H1 (cell line): ENCODE measurements at regions not wholly inside any gene's neighbourhood (a gene's known extent, or its start where the extent isn't known, plus 50 kb on each side); places are given as distances from the start of the nearest gene placed in this dataset.
A peak's percentile ranks its signal among the peaks of the same experiment; 100 is the strongest.

ENCODE experiments used
- CTCF ChIA-PET: fragments of 300-600 bp; sonication (Branson Sonifier 250); formaldehyde crosslinking; loops from one replicate; lab custom pipeline; 2021; ENCODE audit not compliant: partially characterized antibody; lab: Charles Lee
- POLR2A ChIA-PET: fragments of 300-600 bp; sonication (Branson Sonifier 250); formaldehyde crosslinking; loops from one replicate; lab custom pipeline; 2021; ENCODE audit warnings: inconsistent platforms; ENCODE audit not compliant: partially characterized antibody; lab: Charles Lee
- DNase-seq, 2 experiments: peaks; one replicate each; pipeline versions ENCODE4 v3.0.0 to v3.0.0-alpha.2; 2010 to 2022; ENCODE audit warnings: low spot score in 2 of 2, low read depth in 1 of 2, mixed read lengths in 1 of 2
- FAIRE-seq: peaks from 2 replicates; lab custom pipeline; 2011; peaks lifted over from hg19 to GRCh38; lab: Jason Lieb, UNC
- H2AFZ ChIP-seq: 2 replicates; pipeline ENCODE4 v1.8.1; 2012; ENCODE audit warnings: low read length, inconsistent platforms
- H2AK5ac ChIP-seq: 2 replicates; pipeline ENCODE4 v1.6.1; 2013; ENCODE audit warnings: low read depth, low read length
- H2BK120ac ChIP-seq: replicated peaks from 2 replicates; pipeline ENCODE3; 2013; ENCODE audit warnings: low read depth, low read length, inconsistent platforms
- H2BK12ac ChIP-seq: 2 replicates; pipeline ENCODE4 v1.6.1; 2013; ENCODE audit warnings: low read depth, low read length
- H2BK15ac ChIP-seq: 2 replicates; pipeline ENCODE4 v1.6.1; 2013; ENCODE audit warnings: low read length
- H2BK20ac ChIP-seq: 2 replicates; pipeline ENCODE4 v1.6.1; 2013; ENCODE audit warnings: low read length
- H2BK5ac ChIP-seq: 2 replicates; pipeline ENCODE4 v1.6.1; 2013; ENCODE audit warnings: low read depth, low read length
- H3K14ac ChIP-seq: 2 replicates; pipeline ENCODE4 v1.6.1; 2013; ENCODE audit warnings: inconsistent platforms; ENCODE audit not compliant: insufficient read length
- H3K18ac ChIP-seq: 2 replicates; pipeline ENCODE4 v1.6.1; 2013; ENCODE audit warnings: low read length; ENCODE audit errors: extremely low read depth
- H3K23ac ChIP-seq: 2 replicates; pipeline ENCODE4 v1.6.1; 2013; ENCODE audit warnings: inconsistent platforms; ENCODE audit not compliant: insufficient read length
- H3K23me2 ChIP-seq: 2 replicates; pipeline ENCODE4 v1.6.1; 2013; ENCODE audit warnings: low read depth, low read length
- H3K27ac ChIP-seq: 2 replicates; pipeline ENCODE4 v1.6.1; 2011; ENCODE audit warnings: low read depth, low read length, inconsistent platforms
- H3K27me3 ChIP-seq, 4 experiments: replicated peaks in 1 of 4; 1 replicate in 1 of 4; 2 replicates in 3 of 4; pipeline versions ENCODE4 v1.6.1 to v1.8.1; 2011 to 2013; ENCODE audit warnings: low read length in 3 of 4, mild to moderate bottlenecking in 3 of 4, inconsistent platforms in 2 of 4, mixed read lengths in 2 of 4, moderate library complexity in 1 of 4; ENCODE audit not compliant: control insufficient read depth in 3 of 4, insufficient read depth in 3 of 4; ENCODE audit errors: extremely low read depth in 1 of 4
- H3K36me3 ChIP-seq, 4 experiments: 2 replicates each; pipeline versions ENCODE4 v1.6.1 to v1.8.1; 2011 to 2013; ENCODE audit warnings: mild to moderate bottlenecking in 4 of 4, low read length in 3 of 4, moderate library complexity in 2 of 4, control low read depth in 1 of 4, inconsistent platforms in 1 of 4; ENCODE audit not compliant: insufficient read depth in 4 of 4, control insufficient read depth in 2 of 4
- H3K4ac ChIP-seq: replicated peaks from 2 replicates; pipeline ENCODE3; 2013; ENCODE audit warnings: low read length, low read depth, mixed read lengths, inconsistent platforms; ENCODE audit not compliant: insufficient read length
- H3K4me1 ChIP-seq, 4 experiments: replicated peaks in 1 of 4; 1 replicate in 1 of 4; 2 replicates in 3 of 4; pipeline versions ENCODE4 v1.6.1 to v1.8.1; 2011 to 2013; ENCODE audit warnings: low read length in 3 of 4, inconsistent platforms in 2 of 4, mixed read lengths in 1 of 4; ENCODE audit not compliant: insufficient read depth in 4 of 4, control insufficient read depth in 3 of 4
- H3K4me2 ChIP-seq, 2 experiments: 2 replicates each; pipeline versions ENCODE4 v1.6.1 to v1.8.1; 2011 to 2013; ENCODE audit warnings: low read depth in 2 of 2, low read length in 2 of 2, control low read depth in 1 of 2, inconsistent platforms in 1 of 2, mild to moderate bottlenecking in 1 of 2; ENCODE audit not compliant: insufficient read depth in 1 of 2
- H3K4me3 ChIP-seq, 4 experiments: fragments of 200-600, 300-600 bp in 1 of 4; sonication (generic), shearing (Covaris generic), sonication (Bioruptor Twin) in 1 of 4; 2 replicates each; pipeline versions ENCODE4 v1.5.1 to v1.8.1; 2011 to 2016; ENCODE audit warnings: low read length in 4 of 4, low read depth in 3 of 4, control low read depth in 2 of 4, inconsistent platforms in 2 of 4, mild to moderate bottlenecking in 2 of 4, mixed read lengths in 1 of 4, moderate library complexity in 1 of 4; ENCODE audit not compliant: insufficient read depth in 2 of 4; ENCODE audit errors: extremely low read depth in 1 of 4
- H3K56ac ChIP-seq: replicated peaks from 2 replicates; pipeline ENCODE3; 2013; ENCODE audit warnings: low read depth, mild to moderate bottlenecking, mixed read lengths, low read length, inconsistent platforms; ENCODE audit not compliant: insufficient read length
- H3K79me1 ChIP-seq: 2 replicates; pipeline ENCODE4 v1.6.1; 2013; ENCODE audit warnings: low read depth, low read length, control low read depth
- H3K79me2 ChIP-seq, 2 experiments: 2 replicates each; pipeline versions ENCODE4 v1.6.1 to v1.8.1; 2012 to 2013; ENCODE audit warnings: low read length in 2 of 2, mild to moderate bottlenecking in 2 of 2, inconsistent platforms in 1 of 2; ENCODE audit not compliant: insufficient read depth in 2 of 2, control insufficient read depth in 1 of 2
- H3K9ac ChIP-seq, 4 experiments: replicated peaks in 1 of 4; 1 replicate in 1 of 4; 2 replicates in 3 of 4; pipeline versions ENCODE4 v1.6.1 to v1.8.1; 2011 to 2013; ENCODE audit warnings: low read depth in 3 of 4, low read length in 3 of 4, control low read depth in 2 of 4, mild to moderate bottlenecking in 2 of 4, moderate library complexity in 2 of 4, inconsistent platforms in 1 of 4; ENCODE audit errors: extremely low read depth in 1 of 4
- H3K9me3 ChIP-seq, 2 experiments: 2 replicates each; pipeline versions ENCODE4 v1.6.1 to v1.8.1; 2012 to 2013; ENCODE audit warnings: mild to moderate bottlenecking in 2 of 2, moderate library complexity in 2 of 2, control low read depth in 1 of 2, inconsistent platforms in 1 of 2, low read depth in 1 of 2, low read length in 1 of 2, mixed read lengths in 1 of 2; ENCODE audit not compliant: insufficient read depth in 2 of 2
- H4K20me1 ChIP-seq, 2 experiments: replicated peaks in 1 of 2; 2 replicates each; pipeline versions ENCODE3 to v1.8.1; 2011 to 2013; ENCODE audit warnings: inconsistent platforms in 2 of 2, low read length in 2 of 2, mild to moderate bottlenecking in 1 of 2; ENCODE audit not compliant: insufficient read depth in 2 of 2, control insufficient read depth in 1 of 2
- H4K5ac ChIP-seq: 2 replicates; pipeline ENCODE4 v1.6.1; 2013; ENCODE audit warnings: low read length, low read depth, mixed read lengths, inconsistent platforms; ENCODE audit not compliant: insufficient read length
- H4K8ac ChIP-seq: 2 replicates; pipeline ENCODE4 v1.8.0; 2013; ENCODE audit warnings: mild to moderate bottlenecking, moderate library complexity, low read length, inconsistent platforms; ENCODE audit not compliant: insufficient read depth; ENCODE audit errors: extremely low read depth
- H4K91ac ChIP-seq: replicated peaks from 2 replicates; pipeline ENCODE3; 2013; ENCODE audit warnings: low read length, mixed read lengths, inconsistent platforms; ENCODE audit not compliant: insufficient read length
- CTCF ChIP-seq, 3 experiments: IDR thresholded peaks; 1 replicate in 2 of 3; 2 replicates in 1 of 3; pipeline versions ENCODE4 v1.5.1 to v1.6.1; 2011; ENCODE audit warnings: low read length in 3 of 3, mild to moderate bottlenecking in 3 of 3, inconsistent platforms in 2 of 3, low read depth in 1 of 3, moderate library complexity in 1 of 3; ENCODE audit not compliant: insufficient read depth in 1 of 3; ENCODE audit errors: control extremely low read depth in 1 of 3
- GTF2F1 ChIP-seq: IDR thresholded peaks from 2 replicates; pipeline ENCODE4 v1.6.1; 2012; ENCODE audit warnings: low read depth, low read length, improper control_type of control experiment, borderline replicate concordance
- MAFK ChIP-seq: IDR thresholded peaks from 2 replicates; pipeline ENCODE4 v1.6.1; 2012; ENCODE audit warnings: low read depth, mild to moderate bottlenecking, improper control_type of control experiment, low read length
- POU5F1 ChIP-seq: IDR thresholded peaks from 2 replicates; pipeline ENCODE4 v1.6.1; 2011; ENCODE audit warnings: low read depth, mild to moderate bottlenecking, low read length, moderate library complexity
- RAD21 ChIP-seq, 2 experiments: IDR thresholded peaks in 1 of 2; conservative IDR thresholded peaks in 1 of 2; 2 replicates each; pipeline ENCODE4 v1.6.1; 2011; ENCODE audit warnings: low read depth in 2 of 2, low read length in 2 of 2, improper control_type of control experiment in 1 of 2, inconsistent platforms in 1 of 2, mild to moderate bottlenecking in 1 of 2, moderate library complexity in 1 of 2
- SP1 ChIP-seq: IDR thresholded peaks from 2 replicates; pipeline ENCODE4 v1.6.1; 2011; ENCODE audit warnings: low read depth, low read length

- Histone ChIP-seq H4K91ac (no peak overlapping the region), H3K14ac (no peak overlapping the region), H4K8ac (no peak overlapping the region), H3K56ac (no peak overlapping the region), H3K36me3 (no peaks in the 10 kb centered on the region), H3K4me3 (no peak overlapping the region), H3K4me1 (no peaks in the 10 kb centered on the region), H2AFZ (no peak overlapping the region), H2BK120ac (no peak overlapping the region), H3K9me3 (no peaks in the 10 kb centered on the region), H3K79me2 (no peaks in the 10 kb centered on the region), H3K23me2 (no peaks in the 10 kb centered on the region), H3K4me2 (no peak overlapping the region), H4K20me1 (no peaks in the 10 kb centered on the region), H3K4ac (no peak overlapping the region), H2BK15ac (no peak overlapping the region), H2BK5ac (no peak overlapping the region), H2BK12ac (no peak overlapping the region), H3K18ac (no peak overlapping the region), H3K9ac (no peak overlapping the region), H3K23ac (no peak overlapping the region), H3K27me3 (no peaks in the 10 kb centered on the region), H2AK5ac (no peak overlapping the region), H3K27ac (no peak overlapping the region), H2BK20ac (no peak overlapping the region), H4K5ac (no peak overlapping the region), H3K79me1 (no peaks in the 10 kb centered on the region)
- no peak for TF ChIP-seq POU5F1
- TF ChIP-seq SP1: no peak
- TF ChIP-seq GTF2F1: no peak
- TF ChIP-seq CTCF (IDR thresholded peaks at IDR 0.05; ENCODE audit: control extremely low read depth in 1 of 3, insufficient read depth in 1 of 3, low read depth in 1 of 3, low read length in 3 of 3): no peak
- 0 out of 2 replicates have a peak, but pooled peaks have one; percentile 32 for TF ChIP-seq MAFK
- TF ChIP-seq RAD21 (IDR thresholded peaks at IDR 0.05 in 1 of 2, conservative IDR thresholded peaks at IDR 0.05 in 1 of 2; ENCODE audit: low read depth in 2 of 2, low read length in 2 of 2): no peak
- ChIA-PET CTCF (no interaction called here), POLR2A (no interaction called here)
- DNase-seq: no peak
- FAIRE-seq: no peak
Observed at GRCh38 chr5:112005623-112005930, 248.6 kb upstream of the NREP start.
